CD4-positive, alpha-beta T cell (primary cell): ENCODE measurements at regions not wholly inside any gene's neighbourhood (a gene's known extent, or its start where the extent isn't known, plus 50 kb on each side); places are given as distances from the start of the nearest gene placed in this dataset.

ENCODE experiments used
- ATAC-seq: fragments of 200-7000 bp; cut with Tn5 transposase; one replicate; pipeline ENCODE4 v1.10.0; 2022; ENCODE audit warnings: mild to moderate bottlenecking; ENCODE audit not compliant: poor library complexity
- CTCF ChIA-PET: fragments of 350-600 bp; sonication (Branson Sonifier 250); formaldehyde crosslinking; loops from one replicate; lab custom pipeline; 2021; ENCODE audit warnings: antibody characterized with exemption, inconsistent platforms; lab: Charles Lee
- POLR2A ChIA-PET: fragments of 350-600 bp; sonication (Branson Sonifier 250); formaldehyde crosslinking; loops from one replicate; lab custom pipeline; 2021; ENCODE audit warnings: antibody characterized with exemption, inconsistent platforms; lab: Charles Lee
- DNase-seq, 14 experiments: peaks; one replicate each; pipeline ENCODE4 v3.0.0-alpha.2; 2013 to 2020; ENCODE audit warnings: mixed read lengths in 2 of 14
- H3K27ac ChIP-seq, 2 donors: one replicate each; pipeline versions ENCODE4 v1.5.1 to v1.7.0; 2013; ENCODE audit warnings: low read length in 2 of 2, low read depth in 1 of 2, mild to moderate bottlenecking in 1 of 2
- H3K27me3 ChIP-seq, 2 experiments: 1 replicate in 1 of 2; 2 replicates in 1 of 2; pipeline versions ENCODE4 v1.6.1 to v1.7.0; 2013; ENCODE audit warnings: low read length in 2 of 2, control low read depth in 1 of 2, mild to moderate bottlenecking in 1 of 2, moderate library complexity in 1 of 2; ENCODE audit not compliant: insufficient read depth in 2 of 2, control insufficient read depth in 1 of 2
- H3K36me3 ChIP-seq: one replicate; pipeline ENCODE4 v1.6.1; 2013; ENCODE audit warnings: low read length, control low read depth; ENCODE audit not compliant: insufficient read depth
- H3K4me1 ChIP-seq: one replicate; pipeline ENCODE4 v1.6.1; 2013; ENCODE audit warnings: low read length, control low read depth; ENCODE audit not compliant: insufficient read depth
- H3K4me3 ChIP-seq: one replicate; pipeline ENCODE4 v1.5.1; 2013; ENCODE audit warnings: mild to moderate bottlenecking, low read length, moderate library complexity
- H3K9me3 ChIP-seq, 2 experiments: 1 replicate in 1 of 2; 2 replicates in 1 of 2; pipeline versions ENCODE4 v1.6.1 to v1.7.0; 2013; ENCODE audit warnings: low read length in 2 of 2, mild to moderate bottlenecking in 2 of 2, control low read depth in 1 of 2, moderate library complexity in 1 of 2; ENCODE audit not compliant: control insufficient read depth in 1 of 2, insufficient read depth in 1 of 2
- H3K27ac Mint-ChIP-seq: one replicate; pipeline ENCODE4 v1.8.0; 2020; ENCODE audit warnings: mixed read lengths
- H3K27me3 Mint-ChIP-seq: one replicate; pipeline ENCODE4 v1.8.0; 2021; ENCODE audit warnings: mixed read lengths
- H3K36me3 Mint-ChIP-seq: one replicate; pipeline ENCODE4 v1.8.0; 2021; ENCODE audit warnings: low read depth, mixed read lengths
- H3K4me1 Mint-ChIP-seq: one replicate; pipeline ENCODE4 v1.8.0; 2021; ENCODE audit warnings: low read depth, mixed read lengths
- H3K4me3 Mint-ChIP-seq: one replicate; pipeline ENCODE4 v1.8.0; 2020; ENCODE audit warnings: mild to moderate bottlenecking, mixed read lengths
- H3K9me3 Mint-ChIP-seq: one replicate; pipeline ENCODE4 v1.8.0; 2020; ENCODE audit warnings: mixed read lengths
- CTCF ChIP-seq: fragments of 200-600 bp; IDR thresholded peaks from one replicate; pipeline ENCODE4 v1.8.0; 2022; ENCODE audit warnings: antibody characterized with exemption, mild to moderate bottlenecking
- intact Hi-C, 2 experiments: fragments of 100-400 bp; cut with DNase I in 1 of 2; cut with micrococcal nuclease in 1 of 2; formaldehyde crosslinking; loops; one replicate each; pipeline versions ENCODE4 v1.15.1 to v1.9.0; 2023 to 2025; cut with DNase I, micrococcal nuclease

- intact Hi-C loops: no loop called here
- ATAC-seq (no peak), DNase-seq (no peak)
- no peaks in the 10 kb centered on the region for H3K9me3 ChIP-seq
- no peaks in the 10 kb centered on the region for H3K9me3 Mint-ChIP-seq
- no peak overlapping the region for H3K27ac ChIP-seq
- CTCF ChIA-PET: no interaction called here
- POLR2A ChIA-PET: no interaction called here
- no peaks in the 10 kb centered on the region for H3K27me3 Mint-ChIP-seq
- no peak overlapping the region for H3K27ac Mint-ChIP-seq
- no peaks in the 10 kb centered on the region for H3K4me1 ChIP-seq
- H3K4me1 Mint-ChIP-seq: no peaks in the 10 kb centered on the region
- no peaks in the 10 kb centered on the region for H3K27me3 ChIP-seq
- no peak overlapping the region for H3K4me3 Mint-ChIP-seq
- no peaks in the 10 kb centered on the region for H3K36me3 Mint-ChIP-seq
- no peak for TF ChIP-seq CTCF
- H3K4me3 ChIP-seq: no peak overlapping the region
- no peaks in the 10 kb centered on the region for H3K36me3 ChIP-seq
Observed at GRCh38 chr22:26835023-26835422, 177.6 kb downstream of the MIAT start.

GRCh38 chr22:26835929-26836528 lies 178.6 kb downstream of the MIAT start:
- peak; percentile 50 for TF ChIP-seq CTCF
- Mint-ChIP-seq H3K36me3 (no peaks in the 10 kb centered on the region), H3K4me3 (no peak overlapping the region), H3K4me1 (no peaks in the 10 kb centered on the region), H3K9me3 (no peaks in the 10 kb centered on the region), H3K27ac (no peak overlapping the region), H3K27me3 (no peaks in the 10 kb centered on the region)
- H3K36me3 ChIP-seq: no peaks in the 10 kb centered on the region
- no peak overlapping the region for H3K27ac ChIP-seq
- intact Hi-C loops: no loop called here
- H3K9me3 ChIP-seq: no peaks in the 10 kb centered on the region
- H3K4me1 ChIP-seq: no peaks in the 10 kb centered on the region
- CTCF ChIA-PET: no interaction called here
- no peak for ATAC-seq
- H3K27me3 ChIP-seq: no peaks in the 10 kb centered on the region
- H3K4me3 ChIP-seq: no peak overlapping the region
- DNase-seq: peak; percentile 1 to 50 (median 22)
- POLR2A ChIA-PET: no interaction called here

- ChIA-PET POLR2A (no interaction called here), CTCF (no interaction called here)
- H3K36me3 Mint-ChIP-seq: no peaks in the 10 kb centered on the region
- Histone ChIP-seq H3K27me3 (no peaks in the 10 kb centered on the region), H3K36me3 (no peaks in the 10 kb centered on the region), H3K27ac (no peak overlapping the region), H3K4me3 (no peak overlapping the region), H3K4me1 (no peaks in the 10 kb centered on the region), H3K9me3 (peaks cover 0 to 4% of the 10 kb centered on the region in 2 experiments)
- H3K27ac Mint-ChIP-seq: no peak overlapping the region
- H3K4me3 Mint-ChIP-seq: no peak overlapping the region
- DNase-seq: no peak
- no peak for TF ChIP-seq CTCF
- ATAC-seq: no peak
- H3K9me3 Mint-ChIP-seq: no peaks in the 10 kb centered on the region
- no peaks in the 10 kb centered on the region for H3K27me3 Mint-ChIP-seq
- intact Hi-C loops: no loop called here
- no peaks in the 10 kb centered on the region for H3K4me1 Mint-ChIP-seq
Observed at GRCh38 chr22:26837784-26838470, 180.5 kb downstream of the MIAT start.
